HCT116 (cell line): ENCODE measurements at regions not wholly inside any gene's neighbourhood (a gene's known extent, or its start where the extent isn't known, plus 50 kb on each side); places are given as distances from the start of the nearest gene placed in this dataset.

Experiments
- ATAC-seq: fragments of 200-7000 bp; cut with Tn5 transposase; 2 replicates; pipeline ENCODE4 v1.9.1; 2020; ENCODE audit warnings: mild to moderate bottlenecking, moderate library complexity
- BruUV-seq: library from RNA; stranded (reverse); fragments of 400-500 nt; replicated peaks from 2 replicates; lab custom pipeline; 2021; lab: Mats Ljungman, UMichigan
- CTCF ChIA-PET: fragments of 300-600 bp; sonication (Branson Sonifier 250); formaldehyde crosslinking; loops from one replicate; lab custom pipeline; 2021; ENCODE audit warnings: antibody characterized with exemption; lab: Charles Lee
- POLR2A ChIA-PET: fragments of 300-600, 350-600 bp; sonication (Branson Sonifier 250); formaldehyde crosslinking; loops from one replicate; lab custom pipeline; 2021; ENCODE audit warnings: antibody characterized with exemption; lab: Charles Lee
- RAD21 ChIA-PET, 2 experiments: fragments of 300-600 bp; sonication (Branson Sonifier 250); formaldehyde crosslinking; loops; one replicate each; lab custom pipeline; 2023; ENCODE audit warnings: low total read pairs in 2 of 2; ENCODE audit not compliant: uncharacterized antibody in 2 of 2, unreplicated experiment in 2 of 2, low non-redundant PET in 1 of 2; lab: Charles Lee
- DNase-seq: peaks from one replicate; pipeline ENCODE4 v3.0.0-alpha.2; 2010; ENCODE audit warnings: low read depth, low spot score
- H2AFZ ChIP-seq: fragments of 200-600 bp; shearing (Covaris generic), sonication (generic); 2 replicates; pipeline ENCODE4 v1.6.1; 2017; ENCODE audit warnings: low read depth, mixed run types, mixed read lengths, antibody characterized with exemption, low read length; ENCODE audit not compliant: poor library complexity, severe bottlenecking
- H3K27ac ChIP-seq: 2 replicates; pipeline ENCODE4 v1.5.1; 2012; ENCODE audit warnings: low read depth, low read length
- H3K27me3 ChIP-seq: fragments of 200-600 bp; sonication (generic); 2 replicates; pipeline ENCODE4 v1.6.1; 2016; ENCODE audit warnings: mixed run types, low read length, mixed read lengths; ENCODE audit not compliant: insufficient read depth
- H3K36me3 ChIP-seq, 2 experiments: fragments of 200-500 bp in 1 of 2; fragments of 200-600 bp in 1 of 2; sonication (Bioruptor generic) in 1 of 2; sonication (generic) in 1 of 2; 2 replicates each; pipeline versions ENCODE4 v1.5.1 to v1.6.1; 2014 to 2016; ENCODE audit warnings: low read length in 2 of 2, inconsistent platforms in 1 of 2, mixed read lengths in 1 of 2, mixed run types in 1 of 2; ENCODE audit not compliant: insufficient read depth in 2 of 2, control insufficient read depth in 1 of 2
- H3K4me1 ChIP-seq, 2 experiments: fragments of 200-600 bp in 1 of 2; sonication (generic) in 1 of 2; 2 replicates each; pipeline versions ENCODE4 v1.5.1 to v1.6.1; 2012 to 2017; ENCODE audit warnings: low read length in 2 of 2, inconsistent platforms in 1 of 2, mild to moderate bottlenecking in 1 of 2, mixed read lengths in 1 of 2, mixed run types in 1 of 2, moderate library complexity in 1 of 2; ENCODE audit not compliant: insufficient read depth in 2 of 2, control insufficient read depth in 1 of 2
- H3K4me2 ChIP-seq: fragments of 200-600 bp; sonication (generic); 2 replicates; pipeline ENCODE4 v1.6.1; 2017; ENCODE audit warnings: mixed run types, low read length, mixed read lengths
- H3K4me3 ChIP-seq, 2 experiments: fragments of 200-600 bp in 1 of 2; sonication (generic) in 1 of 2; replicated peaks in 1 of 2; 2 replicates each; pipeline ENCODE4 v1.5.1; 2011 to 2016; ENCODE audit warnings: low read length in 2 of 2, control low read depth in 1 of 2, low read depth in 1 of 2, mild to moderate bottlenecking in 1 of 2, mixed read lengths in 1 of 2, mixed run types in 1 of 2
- H3K79me2 ChIP-seq: fragments of 200-600 bp; sonication (generic); 2 replicates; pipeline ENCODE4 v1.6.1; 2017; ENCODE audit warnings: mild to moderate bottlenecking, mixed run types, low read length, moderate library complexity, mixed read lengths; ENCODE audit not compliant: insufficient read depth
- H3K9ac ChIP-seq: fragments of 200-600 bp; sonication (generic); 2 replicates; pipeline ENCODE4 v1.6.1; 2016; ENCODE audit warnings: low read length, mixed read lengths
- H3K9me2 ChIP-seq: fragments of 200-600 bp; sonication (generic), shearing (Covaris generic); 2 replicates; pipeline ENCODE4 v1.6.1; 2017; ENCODE audit warnings: mixed run types, mild to moderate bottlenecking, moderate library complexity; ENCODE audit not compliant: insufficient read depth
- H3K9me3 ChIP-seq, 2 experiments: fragments of 200-500 bp in 1 of 2; fragments of 200-600 bp in 1 of 2; sonication (Bioruptor generic) in 1 of 2; sonication (generic) in 1 of 2; 2 replicates each; pipeline ENCODE4 v1.6.1; 2014 to 2017; ENCODE audit warnings: low read length in 2 of 2, mixed read lengths in 2 of 2, inconsistent platforms in 1 of 2, low read depth in 1 of 2, mild to moderate bottlenecking in 1 of 2, mixed run types in 1 of 2, moderate library complexity in 1 of 2; ENCODE audit not compliant: control insufficient read depth in 1 of 2, insufficient read depth in 1 of 2
- H4K20me1 ChIP-seq: fragments of 200-600 bp; sonication (generic), shearing (Covaris generic); 2 replicates; pipeline ENCODE4 v1.6.1; 2017; ENCODE audit warnings: mixed run types, mild to moderate bottlenecking, moderate library complexity; ENCODE audit not compliant: insufficient read depth
- ATF3 ChIP-seq: IDR thresholded peaks from 2 replicates; pipeline ENCODE4 v1.6.1; 2012
- CEBPB ChIP-seq: IDR thresholded peaks from 2 replicates; pipeline ENCODE4 v1.6.1; 2012; ENCODE audit warnings: low read depth
- CTCF ChIP-seq, 3 experiments: fragments of 200-600 bp in 1 of 3; sonication (generic) in 1 of 3; IDR thresholded peaks in 2 of 3; conservative IDR thresholded peaks in 1 of 3; 2 replicates each; pipeline ENCODE4 v1.5.1; 2012 to 2017; ENCODE audit warnings: low read depth in 2 of 3, low read length in 2 of 3, antibody characterized with exemption in 1 of 3, borderline replicate concordance in 1 of 3, control low read depth in 1 of 3, mild to moderate bottlenecking in 1 of 3, mixed read lengths in 1 of 3, mixed run types in 1 of 3, moderate library complexity in 1 of 3; ENCODE audit not compliant: insufficient read depth in 1 of 3
- ELF1 ChIP-seq: IDR thresholded peaks from 2 replicates; pipeline ENCODE4 v1.6.1; 2012; ENCODE audit warnings: low read depth, borderline replicate concordance
- EZH2 ChIP-seq: fragments of 200-600 bp; sonication (generic); IDR thresholded peaks from 2 replicates; pipeline ENCODE4 v1.6.1; 2017; ENCODE audit warnings: antibody characterized with exemption, mixed run types
- EZH2phosphoT487 ChIP-seq: fragments of 200-600 bp; IDR thresholded peaks from 2 replicates; pipeline ENCODE4 v1.6.1; 2018; ENCODE audit warnings: antibody characterized with exemption, borderline replicate concordance
- FOSL1 ChIP-seq: IDR thresholded peaks from 2 replicates; pipeline ENCODE4 v1.6.1; 2012; ENCODE audit warnings: low read depth
- POLR2A ChIP-seq: IDR thresholded peaks from 2 replicates; pipeline ENCODE4 v1.7.0; 2011; ENCODE audit warnings: borderline replicate concordance; ENCODE audit not compliant: insufficient read depth, insufficient read length; ENCODE audit errors: extremely low read depth
- RAD21 ChIP-seq: IDR thresholded peaks from 2 replicates; pipeline ENCODE4 v1.6.1; 2012; ENCODE audit warnings: low read depth, mild to moderate bottlenecking
- SIN3A ChIP-seq: IDR thresholded peaks from 2 replicates; pipeline ENCODE4 v1.6.1; 2012; ENCODE audit warnings: low read depth
- SP1 ChIP-seq: IDR thresholded peaks from 2 replicates; pipeline ENCODE4 v1.6.1; 2012; ENCODE audit warnings: low read depth
- ZBTB33 ChIP-seq: IDR thresholded peaks from 2 replicates; pipeline ENCODE4 v1.6.1; 2011; ENCODE audit warnings: mild to moderate bottlenecking, low read length, moderate library complexity; ENCODE audit not compliant: insufficient replicate concordance; ENCODE audit errors: extremely low read depth
- intact Hi-C: fragments of 100-400 bp; cut with micrococcal nuclease; formaldehyde crosslinking; loops from 2 replicates; pipeline ENCODE4 v1.10.0; 2022

- ATAC-seq (no peak), DNase-seq (no peak)
- ChIA-PET CTCF (no interaction called here), RAD21 (no interaction called here), POLR2A (no interaction called here)
- no peak for TF ChIP-seq POLR2A
- TF ChIP-seq ATF3 = no peak
- TF ChIP-seq EZH2phosphoT487 = no peak
- TF ChIP-seq CTCF (IDR thresholded peaks at IDR 0.05 in 2 of 3, conservative IDR thresholded peaks at IDR 0.05 in 1 of 3; ENCODE audit: borderline replicate concordance in 1 of 3, insufficient read depth in 1 of 3, low read depth in 2 of 3, low read length in 2 of 3) = no peak
- TF ChIP-seq SIN3A = no peak
- TF ChIP-seq ELF1 = no peak
- H3K4me2 ChIP-seq = no peak overlapping the region
- no peak overlapping the region for H3K27ac ChIP-seq
- no peaks in the 10 kb centered on the region for H3K4me1 ChIP-seq
- no peak overlapping the region for H3K9ac ChIP-seq
- no peak overlapping the region for H2AFZ ChIP-seq
- no peaks in the 10 kb centered on the region for H3K9me3 ChIP-seq
- H4K20me1 ChIP-seq = no peaks in the 10 kb centered on the region
- H3K9me2 ChIP-seq = no peaks in the 10 kb centered on the region
- H3K27me3 ChIP-seq = no peaks in the 10 kb centered on the region
- no peak overlapping the region for H3K4me3 ChIP-seq
- intact Hi-C loops = no loop called here
- no TSS peak for BruUV-seq
- H3K36me3 ChIP-seq = no peaks in the 10 kb centered on the region
- H3K79me2 ChIP-seq = no peaks in the 10 kb centered on the region
These were observed 96.0 kb upstream of the ADO start for GRCh38 chr10:62708569-62708968.

- Histone ChIP-seq H3K27me3 (no peaks in the 10 kb centered on the region), H3K9ac (no peak overlapping the region), H3K4me3 (no peak overlapping the region), H3K9me2 (no peaks in the 10 kb centered on the region), H3K4me2 (no peak overlapping the region), H3K9me3 (no peaks in the 10 kb centered on the region), H3K79me2 (no peaks in the 10 kb centered on the region), H2AFZ (no peak overlapping the region), H4K20me1 (no peaks in the 10 kb centered on the region), H3K27ac (no peak overlapping the region), H3K36me3 (no peaks in the 10 kb centered on the region), H3K4me1 (no peaks in the 10 kb centered on the region)
- CTCF ChIA-PET = no interaction called here
- RAD21 ChIA-PET = no interaction called here
- intact Hi-C loops = no loop called here
- POLR2A ChIA-PET = no interaction called here
- no TSS peak for BruUV-seq
- TF ChIP-seq FOSL1 = no peak
- no peak for TF ChIP-seq EZH2
- TF ChIP-seq ZBTB33 = no peak
- no peak for TF ChIP-seq CEBPB
- no peak for TF ChIP-seq SP1
- TF ChIP-seq RAD21 = no peak
- TF ChIP-seq SIN3A = no peak
- no peak for ATAC-seq
- no peak for DNase-seq
These were observed 95.3 kb upstream of the ADO start for GRCh38 chr10:62709200-62709599.
